HG02571 (cell line): ENCODE measurements at regions not wholly inside any gene's neighbourhood (a gene's known extent, or its start where the extent isn't known, plus 50 kb on each side); places are given as distances from the start of the nearest gene placed in this dataset.

Experiments
- ATAC-seq: cut with Tn5 transposase; IDR thresholded peaks from one replicate; pipeline ENCODE4 v1.9.1; 2021; ENCODE audit warnings: mild to moderate bottlenecking, moderate library complexity; ENCODE audit not compliant: unreplicated experiment

DNA sequence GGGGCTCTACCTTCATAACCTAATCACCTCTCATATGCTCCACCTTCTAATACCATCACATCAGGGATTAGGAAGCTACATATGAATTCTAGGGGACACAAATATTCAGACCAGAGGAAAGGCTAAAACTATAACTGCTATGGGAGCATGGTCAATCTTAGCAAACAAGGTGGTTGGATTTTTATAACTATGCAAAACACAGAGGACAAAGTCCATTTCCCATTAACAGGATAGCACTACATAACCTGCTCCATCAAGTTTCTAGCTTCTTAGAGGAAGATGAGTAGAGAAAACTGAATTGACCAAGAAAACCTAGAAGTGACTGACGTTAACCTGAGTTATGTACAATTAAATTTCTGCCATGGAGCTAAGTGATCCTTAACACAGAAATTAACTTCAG is 398.6 kb downstream of the TBL1XR1 start:
- no peak for ATAC-seq

DNA sequence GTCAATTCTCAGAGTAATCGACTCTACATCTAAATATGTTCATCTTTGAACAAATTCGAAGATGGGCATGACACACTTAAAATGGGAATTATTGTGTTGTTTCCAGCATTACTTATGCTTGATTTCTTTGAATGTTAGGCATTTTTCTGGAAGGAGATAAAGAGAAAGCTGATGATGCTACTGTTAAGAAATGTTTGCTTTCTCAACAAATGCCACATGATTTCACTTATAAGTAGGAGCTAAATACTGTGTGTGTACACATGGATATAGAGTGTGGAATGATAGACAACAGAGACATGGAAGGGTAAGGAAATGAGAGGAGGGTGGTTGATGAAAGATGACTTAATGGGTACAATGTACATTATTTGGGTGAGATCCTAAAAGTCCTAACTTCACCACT is 400.9 kb downstream of the TBL1XR1 start:
- no peak for ATAC-seq

DNA sequence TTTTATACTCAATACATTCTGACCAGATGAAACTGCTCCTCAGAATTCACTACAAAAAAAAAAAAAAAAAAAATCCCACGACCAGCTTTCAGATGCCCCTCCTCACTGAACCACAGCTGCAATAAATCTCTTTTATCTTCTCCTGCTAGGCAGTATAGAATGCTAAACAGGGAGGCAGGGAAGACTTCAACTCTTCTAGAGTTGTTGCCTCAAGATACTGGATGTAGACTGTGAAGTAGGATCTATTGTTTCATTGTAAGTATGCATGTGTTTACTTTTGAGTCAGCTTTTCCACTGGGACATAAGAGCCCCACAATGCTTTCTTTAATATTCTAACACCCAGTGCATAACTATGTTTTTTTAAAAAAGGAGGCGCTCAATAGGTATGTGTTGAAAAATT is 401.4 kb downstream of the TBL1XR1 start:
- no peak for ATAC-seq

DNA sequence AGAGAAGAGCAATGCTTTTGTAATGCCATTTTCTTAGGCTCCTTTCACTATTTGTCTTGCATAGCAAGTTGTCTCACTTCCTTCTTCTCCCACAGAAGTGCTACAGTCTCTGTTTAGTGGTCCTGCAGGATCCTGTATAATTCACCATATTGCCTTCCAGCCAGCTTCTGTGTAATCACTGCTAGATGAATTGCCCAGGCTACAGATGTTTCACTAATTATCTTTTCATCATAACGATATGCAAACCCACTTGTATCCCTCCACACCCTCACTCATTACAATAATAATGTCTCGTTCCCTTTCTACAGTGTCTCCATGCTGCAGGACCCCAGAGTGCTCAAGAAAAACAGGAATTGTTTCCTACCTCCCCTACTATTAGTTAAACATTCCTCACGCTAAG is 402.9 kb downstream of the TBL1XR1 start:
- no peak for ATAC-seq

DNA sequence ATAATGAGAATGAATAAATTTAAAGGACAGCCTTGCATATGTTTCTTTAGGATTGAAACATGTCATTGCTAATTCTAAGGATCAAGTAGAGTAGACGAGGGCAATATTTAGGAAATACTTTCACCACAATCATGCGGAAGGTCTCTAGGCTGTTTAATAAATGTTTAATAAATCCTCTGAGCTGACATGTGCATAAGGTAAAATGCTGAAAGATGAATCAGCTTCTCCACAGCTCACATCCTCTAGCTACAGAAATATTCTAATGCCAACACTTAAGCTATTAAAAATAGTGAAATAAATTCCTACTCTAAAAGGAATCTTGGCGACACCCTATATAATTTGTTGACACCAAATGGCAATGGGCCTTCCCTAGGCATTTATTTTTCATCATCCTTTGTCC is 407.3 kb downstream of the TBL1XR1 start:
- no peak for ATAC-seq

DNA sequence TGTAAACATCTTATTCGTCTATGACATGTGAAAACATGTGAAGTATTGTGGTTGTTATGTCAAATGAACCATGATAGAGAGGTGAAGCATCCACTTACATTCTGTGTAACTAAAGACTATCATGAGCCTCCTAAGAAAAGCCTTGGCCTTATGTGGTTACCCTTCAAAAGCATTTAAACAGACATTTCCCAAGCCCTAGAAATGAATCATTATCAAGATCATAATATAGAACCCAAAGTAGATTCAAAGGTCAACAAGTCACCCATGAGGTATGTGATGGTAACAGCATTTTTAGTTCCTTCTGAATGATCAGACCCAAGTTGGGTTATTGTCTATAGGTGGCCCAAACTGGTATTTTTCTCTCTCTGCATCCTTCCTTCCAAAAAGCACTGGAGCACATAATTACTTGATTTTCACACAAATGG is 408.0 kb downstream of the TBL1XR1 start:
- ATAC-seq, result no peak

DNA sequence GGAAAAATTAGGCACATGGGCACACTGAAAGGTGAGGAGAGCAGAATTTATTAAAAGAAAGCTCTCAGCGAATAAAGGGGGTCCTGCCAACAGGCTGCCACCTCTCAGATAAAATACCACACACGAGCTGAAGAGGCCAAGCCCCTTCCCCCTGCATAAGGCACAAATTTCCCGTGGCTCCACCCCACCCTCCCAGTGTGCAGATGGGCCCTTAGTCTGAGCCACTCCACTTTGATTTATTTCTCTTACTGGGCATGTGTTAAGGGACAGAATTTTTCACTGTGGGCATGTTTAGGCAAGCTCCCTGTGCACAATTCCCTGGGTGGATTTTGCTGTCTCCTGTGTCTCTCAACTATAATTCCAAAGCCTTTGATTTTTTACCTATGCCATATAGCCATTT is 409.8 kb downstream of the TBL1XR1 start:
- no peak for ATAC-seq

DNA sequence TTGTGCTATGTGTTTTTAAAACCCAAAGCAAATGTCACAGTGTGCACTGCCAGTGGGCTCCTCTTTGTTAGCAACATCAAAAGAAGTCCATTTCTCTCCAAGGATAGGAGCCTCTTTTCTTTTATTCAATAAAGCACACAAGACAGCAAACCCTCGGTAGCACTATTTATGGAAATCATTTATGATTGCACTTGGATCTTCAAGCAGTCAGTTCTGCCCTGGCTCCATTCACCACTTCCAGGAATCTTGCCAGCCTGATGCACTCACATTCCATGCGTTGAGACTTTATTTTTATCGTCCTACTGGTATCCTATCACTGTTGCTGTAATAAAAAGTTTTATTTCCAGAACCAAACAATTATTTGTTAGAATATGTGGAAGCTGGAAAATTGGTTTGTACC is 412.1 kb downstream of the TBL1XR1 start:
- ATAC-seq, result no peak

DNA sequence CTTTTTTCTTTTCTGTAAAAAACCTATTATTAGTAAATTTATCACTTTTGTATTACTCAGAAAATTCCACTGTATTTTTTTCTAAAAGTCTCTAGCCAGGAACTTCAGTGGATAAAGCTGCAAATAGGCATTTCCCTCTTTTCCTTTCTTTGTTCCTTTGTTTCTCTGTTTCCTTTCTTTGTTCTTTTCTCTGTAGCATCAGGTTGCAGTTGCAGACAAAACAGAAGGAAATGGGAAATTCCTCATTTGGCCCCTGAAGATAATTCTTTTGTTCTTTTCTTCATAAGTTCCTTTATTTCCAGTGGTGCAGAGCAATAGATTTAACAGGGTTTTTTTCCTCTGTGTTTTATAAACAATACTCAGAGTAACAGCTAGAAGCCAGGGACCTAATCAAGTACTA is 416.5 kb downstream of the TBL1XR1 start:
- no peak for ATAC-seq

DNA sequence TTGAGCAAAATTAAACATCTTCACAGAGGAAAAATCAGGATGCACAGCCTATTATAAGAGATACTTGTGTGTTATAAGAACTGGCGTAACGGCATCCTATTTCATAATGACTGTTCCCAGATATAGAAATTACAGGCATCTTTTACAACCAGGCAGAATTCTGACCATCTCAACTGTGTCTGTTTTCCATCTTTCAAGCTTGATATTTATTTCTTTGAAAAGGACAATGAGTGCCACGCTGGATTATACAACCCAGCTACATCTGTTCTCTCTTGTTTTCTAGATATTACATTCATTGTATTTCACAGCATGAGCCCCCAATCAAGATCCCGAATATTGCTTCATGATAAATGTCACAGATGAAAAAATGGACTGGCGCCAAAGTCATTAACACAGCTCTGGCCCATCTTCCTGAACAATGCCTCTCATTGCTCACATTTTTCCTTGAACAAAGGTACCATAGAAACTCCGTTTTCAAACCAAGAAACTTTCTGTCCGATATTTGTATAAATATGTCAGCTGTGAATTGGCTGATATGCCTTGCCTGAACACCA is 420.6 kb downstream of the TBL1XR1 start:
- ATAC-seq, result no peak

DNA sequence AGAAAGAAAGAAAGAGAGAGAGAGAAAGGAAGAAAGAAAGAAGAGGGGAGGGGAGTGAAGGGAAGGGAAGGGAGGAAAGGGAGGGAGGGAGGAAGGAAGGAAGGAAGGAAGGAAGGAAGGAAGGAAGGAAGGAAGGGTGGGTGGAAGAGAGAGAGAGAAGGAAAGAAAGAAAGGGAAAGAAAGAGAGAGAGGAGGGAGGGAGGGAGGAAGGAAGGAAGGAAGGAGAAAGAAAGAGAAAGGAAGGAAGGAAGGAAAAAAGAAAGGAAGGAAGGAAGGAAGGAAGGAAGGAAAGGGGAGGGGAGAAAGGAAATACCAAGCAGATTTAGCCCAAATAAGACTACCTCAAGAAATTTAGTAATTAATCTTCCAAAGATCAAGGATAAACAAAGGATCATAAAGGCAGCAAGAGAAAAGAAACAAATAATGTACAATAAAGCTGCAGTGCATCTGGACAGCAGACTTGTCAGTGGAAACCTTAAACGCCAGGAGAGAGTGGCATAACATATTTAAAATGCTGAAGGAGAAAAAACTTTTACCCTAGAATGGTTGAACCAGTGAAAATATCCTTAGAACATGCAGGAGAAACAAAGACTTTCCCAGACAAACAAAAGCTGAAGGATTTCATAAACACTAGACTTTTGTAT is 427.6 kb downstream of the TBL1XR1 start:
- ATAC-seq, result no peak

DNA sequence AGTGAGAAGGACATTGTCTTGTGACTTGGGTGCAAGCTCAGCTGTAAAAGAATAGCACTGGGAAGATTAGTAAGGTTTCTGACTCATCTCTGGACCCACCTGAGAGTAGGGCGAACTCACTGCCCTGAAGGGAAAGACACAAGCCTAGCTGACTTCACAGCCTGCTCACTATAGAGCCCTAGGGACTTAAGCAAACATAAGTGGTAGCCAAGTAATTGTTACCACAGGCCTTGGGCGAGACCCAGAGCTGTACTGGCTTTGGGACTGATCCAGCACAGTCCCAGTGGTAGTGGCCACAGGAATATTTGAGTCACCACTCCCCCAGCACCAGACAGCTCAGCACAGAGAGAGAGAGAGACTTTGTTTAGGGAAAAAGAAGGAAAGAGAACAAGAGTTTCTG is 429.9 kb downstream of the TBL1XR1 start:
- ATAC-seq, result no peak

DNA sequence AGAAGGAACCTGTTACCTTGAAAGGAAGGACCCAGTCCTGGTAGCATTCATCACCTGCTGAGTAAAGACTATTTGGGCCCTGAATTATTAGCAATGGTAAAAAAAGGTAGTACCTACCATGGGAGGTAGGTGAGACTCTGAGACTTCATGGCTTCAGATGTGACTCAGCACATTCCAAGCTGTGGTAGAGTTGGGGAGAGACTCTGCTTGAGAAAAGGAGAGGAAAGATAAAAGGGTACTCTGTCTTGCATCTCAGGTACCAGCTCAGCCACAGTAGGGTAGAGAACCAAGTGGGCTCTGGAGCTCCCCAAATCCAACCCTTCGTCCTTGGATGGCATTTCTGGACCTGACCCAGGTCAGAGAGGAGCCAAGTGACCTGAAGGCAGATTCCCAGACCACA is 430.4 kb downstream of the TBL1XR1 start:
- no peak for ATAC-seq

DNA sequence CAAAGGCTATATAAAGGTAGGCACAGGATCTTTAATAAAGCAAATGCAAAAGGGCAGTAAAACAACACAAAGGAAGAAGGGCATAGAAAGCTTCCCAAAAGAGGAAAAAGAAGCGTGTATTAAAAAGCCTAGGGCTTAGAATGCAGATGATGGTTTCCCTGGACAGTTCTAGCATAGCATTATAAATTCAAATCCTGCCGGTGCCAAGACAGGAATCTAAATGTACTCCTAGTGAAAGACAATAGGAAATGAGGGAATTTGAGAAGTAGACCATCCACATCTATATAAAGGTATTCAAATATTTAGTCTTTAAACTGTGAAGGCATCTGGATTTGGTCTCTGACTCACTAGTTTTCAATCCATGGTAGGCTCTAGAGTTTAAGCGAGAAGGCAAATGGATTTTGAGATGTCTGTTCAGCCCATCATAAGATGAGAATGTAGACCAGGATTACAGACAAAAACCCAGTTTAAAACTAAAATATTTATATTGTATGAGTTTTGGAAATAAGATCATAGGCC is 431.8 kb downstream of the TBL1XR1 start:
- no peak for ATAC-seq

DNA sequence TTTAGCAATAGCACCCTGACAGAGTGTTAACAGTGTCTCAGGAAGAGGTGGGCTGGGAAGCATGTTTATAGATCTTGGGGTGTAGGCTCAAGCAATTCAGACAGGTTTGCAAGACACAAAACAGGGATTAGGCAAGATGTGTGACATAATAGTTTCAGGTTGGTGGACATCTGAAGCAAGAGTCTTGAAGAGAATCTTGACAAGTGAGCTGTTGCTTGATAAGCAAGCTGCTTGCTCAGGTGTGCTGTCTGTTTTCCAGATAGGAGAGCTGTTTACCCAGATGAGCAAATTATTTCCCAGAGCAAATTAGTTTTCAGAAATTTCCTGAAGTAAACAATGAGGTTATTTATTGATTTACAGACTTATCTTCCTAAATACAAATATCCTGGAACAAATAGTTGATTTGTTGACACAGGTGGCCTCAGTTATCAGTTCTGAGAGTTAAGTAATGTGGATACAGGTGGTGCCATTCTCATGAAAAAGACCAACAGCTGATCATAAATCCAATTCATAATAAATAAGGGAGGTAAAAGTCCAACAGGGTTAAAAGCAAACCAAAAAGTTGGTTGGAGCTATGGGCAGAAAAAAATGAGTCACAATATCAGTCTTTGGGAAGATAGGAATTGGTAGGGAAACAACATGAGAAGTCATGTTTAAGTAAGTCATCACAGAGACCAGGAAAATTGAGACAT is 437.3 kb downstream of the TBL1XR1 start:
- no peak for ATAC-seq

DNA sequence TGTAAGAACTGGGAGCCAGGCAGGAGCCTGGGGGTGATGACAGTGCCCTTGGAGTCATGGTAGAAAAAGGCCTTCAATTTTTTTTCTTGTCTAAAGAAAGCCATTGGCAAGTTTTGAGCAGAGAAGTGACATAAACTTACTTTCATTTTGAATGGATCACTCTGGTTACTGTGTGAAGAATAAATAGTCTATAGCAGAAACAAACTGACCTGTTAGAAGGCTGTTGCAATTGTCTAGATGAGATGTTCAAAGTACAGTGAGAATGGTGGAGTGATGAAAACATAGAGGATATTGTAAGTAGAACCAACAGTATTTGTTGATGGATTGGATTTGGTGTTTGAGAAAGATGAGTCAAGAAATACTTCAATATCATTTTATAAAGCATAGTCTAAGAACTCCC is 439.9 kb downstream of the TBL1XR1 start:
- no peak for ATAC-seq

DNA sequence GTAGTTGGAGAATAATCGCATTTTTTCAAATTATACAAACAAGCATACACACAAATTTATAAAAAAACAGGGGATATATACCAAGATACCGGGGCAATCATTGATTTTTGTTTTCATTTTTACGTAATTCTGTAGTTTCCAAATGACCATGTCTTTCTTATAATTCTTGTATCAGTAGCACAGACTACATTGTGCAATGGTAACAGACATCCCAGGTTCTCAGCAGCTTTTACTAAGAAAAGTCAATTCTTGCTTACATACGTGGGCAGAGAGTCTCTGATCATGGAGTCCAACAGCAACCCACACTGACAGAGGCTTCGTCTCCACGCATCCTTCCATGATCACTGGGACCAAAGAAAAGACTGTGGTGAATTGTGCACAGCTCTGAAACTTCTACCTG is 441.3 kb downstream of the TBL1XR1 start:
- ATAC-seq, result no peak

DNA sequence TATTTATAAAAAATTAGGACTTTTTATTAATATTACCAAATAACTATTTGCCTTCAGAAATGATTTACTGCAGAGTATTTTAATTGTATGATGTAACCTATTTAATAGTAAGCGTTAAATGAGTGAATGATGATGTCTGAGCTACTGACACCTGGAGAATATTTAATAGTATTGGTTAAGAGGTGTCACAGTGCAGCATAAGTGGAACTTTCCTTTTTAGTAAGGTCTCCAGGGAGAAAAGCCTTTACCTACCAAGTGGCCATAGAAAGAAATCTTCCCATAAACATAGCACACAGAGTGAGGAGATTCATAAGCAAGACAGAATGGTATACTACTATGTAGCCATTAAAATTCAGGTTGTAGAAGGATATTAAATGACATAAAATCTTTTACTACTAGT is 441.7 kb downstream of the TBL1XR1 start:
- ATAC-seq, result no peak

DNA sequence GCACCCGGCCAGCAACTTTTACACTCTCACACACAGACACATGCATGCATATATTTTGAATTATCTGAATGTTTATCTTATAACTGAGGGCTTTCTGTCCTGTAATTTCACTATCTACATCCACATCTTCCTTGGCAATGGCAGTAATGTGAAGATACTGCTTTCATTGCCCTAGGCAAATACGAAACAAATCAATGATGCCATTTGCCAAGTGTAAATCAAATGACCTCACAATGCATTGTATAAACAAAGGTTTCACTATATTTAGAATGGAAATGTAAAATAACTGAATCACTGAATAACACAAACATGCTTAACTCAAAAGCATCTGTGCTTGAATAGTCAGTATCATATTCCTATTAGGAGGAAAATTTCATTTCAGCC is 455.6 kb downstream of the TBL1XR1 start:
- ATAC-seq, result no peak

DNA sequence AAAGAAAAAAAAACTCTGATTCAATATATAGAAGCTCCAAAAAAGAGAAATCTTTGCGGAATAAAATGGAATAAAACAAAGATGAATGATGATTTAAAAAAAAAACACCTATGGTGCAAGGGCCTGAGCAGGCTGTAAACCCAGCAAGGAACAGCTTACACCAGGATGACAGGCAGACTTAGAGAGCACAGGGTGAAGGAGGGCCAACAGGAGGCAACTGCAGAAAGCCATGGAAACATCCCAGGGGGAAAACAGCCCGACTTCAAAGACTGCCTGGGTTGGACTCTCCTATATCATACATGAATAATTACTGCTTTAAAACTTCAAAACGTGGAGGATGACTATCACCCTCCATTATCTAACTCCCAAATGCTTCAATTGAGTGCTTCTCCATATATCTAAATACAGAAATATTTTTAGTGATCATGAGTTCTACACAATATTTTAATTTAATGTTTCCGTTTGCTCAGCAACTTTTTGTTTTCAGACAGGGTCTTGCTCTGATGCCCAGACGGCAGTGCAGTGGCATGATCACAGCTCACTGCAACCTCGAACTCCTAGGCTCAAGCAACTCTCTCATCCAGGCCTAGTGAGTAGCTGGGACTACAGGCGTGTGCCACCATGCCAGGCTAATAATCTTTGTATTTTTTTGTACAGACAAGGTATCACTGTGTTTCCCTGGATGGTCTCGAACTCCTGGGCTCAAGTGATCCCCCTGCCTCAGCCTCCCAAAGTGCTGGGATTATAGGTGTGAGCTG is 456.2 kb downstream of the TBL1XR1 start:
- no peak for ATAC-seq

DNA sequence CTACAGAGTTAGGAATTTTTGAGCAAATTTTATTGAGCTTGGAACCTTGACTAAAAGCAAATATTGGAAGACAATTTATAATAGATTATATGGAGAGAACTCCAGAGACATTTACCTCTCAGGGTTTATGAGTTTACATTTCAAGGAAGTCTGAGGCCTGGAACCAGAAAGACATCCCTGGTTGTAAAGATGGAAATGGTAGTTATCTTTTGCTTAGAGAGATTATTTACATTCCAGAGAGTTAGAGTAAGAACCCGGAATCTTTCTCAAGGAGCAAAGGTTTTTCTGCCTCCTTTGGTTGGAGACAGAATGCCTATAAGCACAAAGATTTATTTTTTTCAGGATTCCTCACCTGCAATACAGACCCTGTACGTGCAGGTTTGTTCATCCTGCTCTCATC is 458.1 kb downstream of the TBL1XR1 start:
- no peak for ATAC-seq
